ENCODE measurements at regions not wholly inside any gene's neighbourhood (a gene's known extent, or its start where the extent isn't known, plus 50 kb on each side); places are given as distances from the start of the nearest gene placed in this dataset.
"Not testable (repeated sequence)": the region's sequence is repeated elsewhere in the genome, so short reads cannot be mapped to it uniquely, and the experiment has no call there.

- TF ChIP-seq, protein P1, sequence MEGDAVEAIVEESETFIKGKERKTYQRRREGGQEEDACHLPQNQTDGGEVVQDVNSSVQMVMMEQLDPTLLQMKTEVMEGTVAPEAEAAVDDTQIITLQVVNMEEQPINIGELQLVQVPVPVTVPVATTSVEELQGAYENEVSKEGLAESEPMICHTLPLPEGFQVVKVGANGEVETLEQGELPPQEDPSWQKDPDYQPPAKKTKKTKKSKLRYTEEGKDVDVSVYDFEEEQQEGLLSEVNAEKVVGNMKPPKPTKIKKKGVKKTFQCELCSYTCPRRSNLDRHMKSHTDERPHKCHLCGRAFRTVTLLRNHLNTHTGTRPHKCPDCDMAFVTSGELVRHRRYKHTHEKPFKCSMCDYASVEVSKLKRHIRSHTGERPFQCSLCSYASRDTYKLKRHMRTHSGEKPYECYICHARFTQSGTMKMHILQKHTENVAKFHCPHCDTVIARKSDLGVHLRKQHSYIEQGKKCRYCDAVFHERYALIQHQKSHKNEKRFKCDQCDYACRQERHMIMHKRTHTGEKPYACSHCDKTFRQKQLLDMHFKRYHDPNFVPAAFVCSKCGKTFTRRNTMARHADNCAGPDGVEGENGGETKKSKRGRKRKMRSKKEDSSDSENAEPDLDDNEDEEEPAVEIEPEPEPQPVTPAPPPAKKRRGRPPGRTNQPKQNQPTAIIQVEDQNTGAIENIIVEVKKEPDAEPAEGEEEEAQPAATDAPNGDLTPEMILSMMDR (IDR thresholded peaks at IDR 0.05): not testable (repeated sequence)
- TF ChIP-seq POLR2A (IDR thresholded peaks at IDR 0.05): not testable (repeated sequence)
Observed at GRCh38 chr1:166602801-166603200, 236.5 kb upstream of the POGK start.
